ENCODE measurements at regions not wholly inside any gene's neighbourhood (a gene's known extent, or its start where the extent isn't known, plus 50 kb on each side); places are given as distances from the start of the nearest gene placed in this dataset.

DNA sequence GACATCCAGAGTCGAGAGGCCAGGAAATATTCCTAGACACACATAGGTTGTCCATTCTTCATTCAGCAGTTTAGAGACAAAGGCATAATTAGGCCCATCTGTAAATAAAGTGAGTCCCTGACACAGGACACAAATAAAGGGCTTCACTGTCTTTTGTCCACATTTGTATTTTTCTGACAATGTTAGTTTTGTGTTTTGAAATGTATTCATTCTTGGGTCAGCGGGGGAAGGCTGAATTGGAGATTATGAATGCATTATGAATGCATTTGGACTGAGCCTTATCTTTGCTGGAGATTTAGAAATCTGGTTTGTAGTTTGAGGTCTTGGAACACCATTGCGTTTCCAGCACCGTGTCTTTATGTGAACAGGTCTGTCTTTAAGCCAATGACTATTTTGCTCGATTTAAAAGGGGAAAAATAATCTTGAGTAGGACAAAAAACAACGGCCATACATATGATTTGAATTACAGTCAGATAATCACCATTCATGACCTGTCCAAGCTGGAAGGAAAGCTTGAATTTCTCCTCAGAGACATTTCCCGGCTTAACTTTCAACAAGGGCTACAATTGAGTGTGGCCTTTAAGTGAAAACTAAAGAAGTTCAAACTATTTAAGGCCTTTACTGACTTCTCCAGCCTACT lies 334.8 kb downstream of the WDR11 start:
- Histone ChIP-seq H3K4me3 (ENCODE audit: low read depth, low read length, poor library complexity, severe bottlenecking) (no peak overlapping the region), H4K20me1 (ENCODE audit: insufficient read depth, low read length) (no peaks in the 10 kb centered on the region), H3K27ac (ENCODE audit: low read depth, low read length, poor library complexity, severe bottlenecking) (no peak overlapping the region), H2AFZ (ENCODE audit: low read length) (no peak overlapping the region), H3K79me2 (ENCODE audit: insufficient read depth, low read length) (no peaks in the 10 kb centered on the region), H3K36me3 (ENCODE audit: insufficient read depth, low read length) (no peaks in the 10 kb centered on the region), H3K9me3 (ENCODE audit: low read length) (no peaks in the 10 kb centered on the region), H3K4me1 (ENCODE audit: insufficient read depth, low read length, severe bottlenecking) (no peaks in the 10 kb centered on the region), H3F3A (ENCODE audit: insufficient read depth, low read length) (no peaks in the 10 kb centered on the region), H3K9ac (ENCODE audit: low read length) (no peak overlapping the region), H3K27me3 (ENCODE audit: insufficient read depth, low read length) (0 out of 2 replicates have a peak, but pooled peaks cover 6% of the 10 kb centered on the region), H3K9me2 (ENCODE audit: low read depth, low read length) (no peaks in the 10 kb centered on the region), H3K4me2 (ENCODE audit: low read length) (no peak overlapping the region)
- TF ChIP-seq EZH2 (IDR thresholded peaks at IDR 0.05; ENCODE audit: borderline replicate concordance, low read length), result no peak
- TF ChIP-seq, protein P1, sequence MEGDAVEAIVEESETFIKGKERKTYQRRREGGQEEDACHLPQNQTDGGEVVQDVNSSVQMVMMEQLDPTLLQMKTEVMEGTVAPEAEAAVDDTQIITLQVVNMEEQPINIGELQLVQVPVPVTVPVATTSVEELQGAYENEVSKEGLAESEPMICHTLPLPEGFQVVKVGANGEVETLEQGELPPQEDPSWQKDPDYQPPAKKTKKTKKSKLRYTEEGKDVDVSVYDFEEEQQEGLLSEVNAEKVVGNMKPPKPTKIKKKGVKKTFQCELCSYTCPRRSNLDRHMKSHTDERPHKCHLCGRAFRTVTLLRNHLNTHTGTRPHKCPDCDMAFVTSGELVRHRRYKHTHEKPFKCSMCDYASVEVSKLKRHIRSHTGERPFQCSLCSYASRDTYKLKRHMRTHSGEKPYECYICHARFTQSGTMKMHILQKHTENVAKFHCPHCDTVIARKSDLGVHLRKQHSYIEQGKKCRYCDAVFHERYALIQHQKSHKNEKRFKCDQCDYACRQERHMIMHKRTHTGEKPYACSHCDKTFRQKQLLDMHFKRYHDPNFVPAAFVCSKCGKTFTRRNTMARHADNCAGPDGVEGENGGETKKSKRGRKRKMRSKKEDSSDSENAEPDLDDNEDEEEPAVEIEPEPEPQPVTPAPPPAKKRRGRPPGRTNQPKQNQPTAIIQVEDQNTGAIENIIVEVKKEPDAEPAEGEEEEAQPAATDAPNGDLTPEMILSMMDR (IDR thresholded peaks at IDR 0.05; ENCODE audit: low read length), result no peak

DNA sequence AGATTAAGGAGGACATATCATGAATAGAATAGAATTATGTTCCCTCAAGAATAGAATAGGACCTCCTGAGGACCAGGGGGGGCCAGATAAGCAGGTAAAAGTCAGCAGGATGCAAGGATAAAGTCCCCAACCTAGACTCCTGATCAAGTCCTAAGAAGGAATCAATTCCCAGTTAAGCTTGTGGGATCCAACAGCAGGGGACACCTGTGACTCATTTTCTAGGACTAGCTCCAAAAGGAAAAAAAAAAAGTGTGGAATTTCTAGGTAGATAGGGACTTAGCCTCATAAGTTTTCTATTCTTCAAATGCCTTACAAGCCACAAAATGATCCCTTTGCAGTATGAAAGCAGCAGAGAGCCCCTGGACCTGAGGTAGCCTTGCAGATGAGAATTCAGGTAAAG lies 336.2 kb downstream of the WDR11 start:
- Histone ChIP-seq H3K4me3 (ENCODE audit: low read depth, low read length, poor library complexity, severe bottlenecking) (no peak overlapping the region), H3F3A (ENCODE audit: insufficient read depth, low read length) (no peaks in the 10 kb centered on the region), H4K20me1 (ENCODE audit: insufficient read depth, low read length) (no peaks in the 10 kb centered on the region), H3K79me2 (ENCODE audit: insufficient read depth, low read length) (no peaks in the 10 kb centered on the region), H3K4me1 (ENCODE audit: insufficient read depth, low read length, severe bottlenecking) (no peaks in the 10 kb centered on the region), H2AFZ (ENCODE audit: low read length) (no peak overlapping the region), H3K36me3 (ENCODE audit: insufficient read depth, low read length) (no peaks in the 10 kb centered on the region), H3K27ac (ENCODE audit: low read depth, low read length, poor library complexity, severe bottlenecking) (no peak overlapping the region), H3K9me2 (ENCODE audit: low read depth, low read length) (no peaks in the 10 kb centered on the region), H3K27me3 (ENCODE audit: insufficient read depth, low read length) (0 out of 2 replicates have a peak, but pooled peaks cover 6% of the 10 kb centered on the region), H3K9me3 (ENCODE audit: low read length) (no peaks in the 10 kb centered on the region), H3K4me2 (ENCODE audit: low read length) (no peak overlapping the region), H3K9ac (ENCODE audit: low read length) (no peak overlapping the region)
- TF ChIP-seq EZH2 (IDR thresholded peaks at IDR 0.05; ENCODE audit: borderline replicate concordance, low read length), result no peak
- TF ChIP-seq, protein P1 (IDR thresholded peaks at IDR 0.05; ENCODE audit: low read length), result no peak

DNA sequence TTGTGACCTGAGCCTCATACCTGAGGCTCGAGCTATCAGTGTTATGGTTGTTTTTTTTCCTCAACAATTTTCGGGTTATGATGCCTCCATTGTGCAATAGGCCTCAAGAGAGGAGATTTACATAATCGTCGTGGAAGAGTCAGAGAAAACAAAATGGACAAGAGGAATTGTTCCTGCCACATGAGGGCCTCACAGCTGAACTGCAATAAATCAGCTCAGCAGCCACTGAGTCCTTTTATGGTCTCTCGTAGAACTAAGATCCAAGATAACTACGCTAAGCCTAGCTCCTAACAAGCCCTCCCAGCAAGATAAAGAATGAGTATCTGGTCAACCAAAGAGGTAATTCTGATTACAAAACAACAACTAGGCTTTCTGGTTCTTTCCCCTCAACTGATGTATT lies 336.8 kb downstream of the WDR11 start:
- H3K79me2 ChIP-seq (ENCODE audit: insufficient read depth, low read length), result no peaks in the 10 kb centered on the region
- H3K9me2 ChIP-seq (ENCODE audit: low read depth, low read length), result no peaks in the 10 kb centered on the region
- H3F3A ChIP-seq (ENCODE audit: insufficient read depth, low read length), result no peaks in the 10 kb centered on the region
- no peak overlapping the region for H3K4me2 ChIP-seq (ENCODE audit: low read length)
- H3K9me3 ChIP-seq (ENCODE audit: low read length), result no peaks in the 10 kb centered on the region
- no peak for TF ChIP-seq EZH2 (IDR thresholded peaks at IDR 0.05; ENCODE audit: borderline replicate concordance, low read length)
- TF ChIP-seq, protein P1 (IDR thresholded peaks at IDR 0.05; ENCODE audit: low read length), result no peak
- no peak overlapping the region for H3K4me3 ChIP-seq (ENCODE audit: low read depth, low read length, poor library complexity, severe bottlenecking)
- H4K20me1 ChIP-seq (ENCODE audit: insufficient read depth, low read length), result no peaks in the 10 kb centered on the region
- no peak overlapping the region for H3K27ac ChIP-seq (ENCODE audit: low read depth, low read length, poor library complexity, severe bottlenecking)
- no peak overlapping the region for H3K9ac ChIP-seq (ENCODE audit: low read length)
- H3K27me3 ChIP-seq (ENCODE audit: insufficient read depth, low read length), result 0 out of 2 replicates have a peak, but pooled peaks cover 6% of the 10 kb centered on the region
- no peak overlapping the region for H2AFZ ChIP-seq (ENCODE audit: low read length)
- no peaks in the 10 kb centered on the region for H3K36me3 ChIP-seq (ENCODE audit: insufficient read depth, low read length)
- H3K4me1 ChIP-seq (ENCODE audit: insufficient read depth, low read length, severe bottlenecking), result no peaks in the 10 kb centered on the region
